ENCODE measurements at regions not wholly inside any gene's neighbourhood (a gene's known extent, or its start where the extent isn't known, plus 50 kb on each side); places are given as distances from the start of the nearest gene placed in this dataset.

DNA sequence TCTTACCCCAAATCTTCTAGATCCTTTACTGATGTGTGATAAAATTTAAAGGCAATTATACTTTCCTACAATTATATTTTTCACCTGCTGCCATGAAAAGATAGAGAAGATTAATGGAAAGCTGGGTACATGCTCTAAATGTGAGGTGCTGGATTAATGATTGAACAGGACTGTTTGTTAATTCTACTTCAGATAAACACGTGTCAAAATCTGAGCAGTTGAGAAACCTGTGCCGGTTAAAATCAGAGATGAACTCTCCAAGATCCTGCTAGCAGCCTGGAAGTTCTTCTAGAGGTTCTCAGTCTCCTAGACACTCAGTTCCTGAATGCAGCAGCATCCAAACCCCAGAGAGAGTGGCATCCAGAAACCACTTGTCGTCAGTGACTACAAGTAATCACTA is 69.2 kb downstream of the INHBA start:
- no peak for DNase-seq (ENCODE audit: low read depth)
- H3K4me3 ChIP-seq (ENCODE audit: control insufficient read depth, low read depth, low read length), result no peak overlapping the region
- TF ChIP-seq, protein P1, sequence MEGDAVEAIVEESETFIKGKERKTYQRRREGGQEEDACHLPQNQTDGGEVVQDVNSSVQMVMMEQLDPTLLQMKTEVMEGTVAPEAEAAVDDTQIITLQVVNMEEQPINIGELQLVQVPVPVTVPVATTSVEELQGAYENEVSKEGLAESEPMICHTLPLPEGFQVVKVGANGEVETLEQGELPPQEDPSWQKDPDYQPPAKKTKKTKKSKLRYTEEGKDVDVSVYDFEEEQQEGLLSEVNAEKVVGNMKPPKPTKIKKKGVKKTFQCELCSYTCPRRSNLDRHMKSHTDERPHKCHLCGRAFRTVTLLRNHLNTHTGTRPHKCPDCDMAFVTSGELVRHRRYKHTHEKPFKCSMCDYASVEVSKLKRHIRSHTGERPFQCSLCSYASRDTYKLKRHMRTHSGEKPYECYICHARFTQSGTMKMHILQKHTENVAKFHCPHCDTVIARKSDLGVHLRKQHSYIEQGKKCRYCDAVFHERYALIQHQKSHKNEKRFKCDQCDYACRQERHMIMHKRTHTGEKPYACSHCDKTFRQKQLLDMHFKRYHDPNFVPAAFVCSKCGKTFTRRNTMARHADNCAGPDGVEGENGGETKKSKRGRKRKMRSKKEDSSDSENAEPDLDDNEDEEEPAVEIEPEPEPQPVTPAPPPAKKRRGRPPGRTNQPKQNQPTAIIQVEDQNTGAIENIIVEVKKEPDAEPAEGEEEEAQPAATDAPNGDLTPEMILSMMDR (IDR thresholded peaks at IDR 0.05; ENCODE audit: control insufficient read depth, insufficient read depth, low read depth, low read length, missing control alignments), result no peak

DNA sequence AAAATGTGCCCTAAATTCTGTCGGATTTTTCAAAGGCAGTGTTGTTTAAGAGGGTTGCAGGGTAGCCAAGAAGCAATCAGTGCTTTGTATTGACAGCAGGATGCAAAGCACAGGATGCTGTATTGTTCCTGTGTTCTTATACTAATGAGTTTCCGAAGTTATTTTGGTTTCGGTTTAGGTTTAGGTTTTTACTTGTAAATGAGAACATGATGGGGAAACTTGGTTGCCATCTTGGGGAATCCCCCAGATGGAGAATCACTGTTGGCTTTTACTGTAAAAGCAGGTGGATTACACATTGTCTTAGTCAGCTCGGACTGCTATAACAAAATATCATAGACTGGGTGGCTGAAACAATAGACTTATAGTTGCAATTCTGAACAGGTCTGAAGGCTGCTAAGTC is 72.1 kb downstream of the INHBA start:
- DNase-seq (ENCODE audit: low read depth), result no peak
- TF ChIP-seq, protein P1 (IDR thresholded peaks at IDR 0.05; ENCODE audit: control insufficient read depth, insufficient read depth, low read depth, low read length, missing control alignments), result no peak
- no peak overlapping the region for H3K4me3 ChIP-seq (ENCODE audit: control insufficient read depth, low read depth, low read length)

DNA sequence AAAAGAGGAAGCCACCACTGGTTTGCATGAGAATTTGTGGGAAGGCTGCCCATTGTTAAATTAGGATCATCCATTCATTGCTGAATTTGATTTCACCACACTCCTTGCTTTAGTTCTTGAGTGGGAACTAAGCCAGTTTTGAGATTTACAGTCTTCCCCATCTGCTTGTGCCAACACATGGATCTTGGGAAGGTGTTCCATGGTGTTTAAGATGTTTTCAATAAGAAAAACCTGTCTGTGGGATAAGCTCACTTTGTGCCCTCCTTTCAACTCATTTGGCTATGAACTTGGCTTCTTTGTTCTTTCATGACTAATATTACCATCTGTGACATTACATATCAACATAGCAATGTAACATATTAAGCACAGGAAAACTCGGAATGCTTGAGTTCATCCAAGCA is 73.2 kb downstream of the INHBA start:
- no peak overlapping the region for H3K4me3 ChIP-seq (ENCODE audit: control insufficient read depth, low read depth, low read length)
- peak; percentile 41 for DNase-seq (ENCODE audit: low read depth)
- TF ChIP-seq, protein P1 (IDR thresholded peaks at IDR 0.05; ENCODE audit: control insufficient read depth, insufficient read depth, low read depth, low read length, missing control alignments), result no peak

DNA sequence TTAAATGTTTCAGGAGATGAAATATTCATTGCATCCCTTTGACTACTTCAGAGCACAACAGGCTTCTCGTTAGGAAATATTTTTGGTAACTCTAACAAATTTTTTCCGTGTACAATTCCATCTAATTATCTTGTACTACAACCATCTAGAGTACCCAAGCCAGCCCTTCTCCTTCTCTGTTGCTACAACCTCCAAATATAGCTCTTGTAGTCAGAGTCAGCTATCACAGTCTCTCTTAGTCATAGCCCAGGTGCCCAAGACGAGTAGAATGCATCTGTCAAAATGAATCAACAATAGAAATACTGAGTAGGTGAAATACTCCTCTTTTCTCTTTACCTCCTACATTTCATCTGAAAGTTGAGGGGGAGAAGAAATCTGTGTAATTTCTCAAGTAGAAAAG is 74.0 kb downstream of the INHBA start:
- no peak for DNase-seq (ENCODE audit: low read depth)
- TF ChIP-seq, protein P1 (IDR thresholded peaks at IDR 0.05; ENCODE audit: control insufficient read depth, insufficient read depth, low read depth, low read length, missing control alignments), result no peak
- H3K4me3 ChIP-seq (ENCODE audit: control insufficient read depth, low read depth, low read length), result no peak overlapping the region

DNA sequence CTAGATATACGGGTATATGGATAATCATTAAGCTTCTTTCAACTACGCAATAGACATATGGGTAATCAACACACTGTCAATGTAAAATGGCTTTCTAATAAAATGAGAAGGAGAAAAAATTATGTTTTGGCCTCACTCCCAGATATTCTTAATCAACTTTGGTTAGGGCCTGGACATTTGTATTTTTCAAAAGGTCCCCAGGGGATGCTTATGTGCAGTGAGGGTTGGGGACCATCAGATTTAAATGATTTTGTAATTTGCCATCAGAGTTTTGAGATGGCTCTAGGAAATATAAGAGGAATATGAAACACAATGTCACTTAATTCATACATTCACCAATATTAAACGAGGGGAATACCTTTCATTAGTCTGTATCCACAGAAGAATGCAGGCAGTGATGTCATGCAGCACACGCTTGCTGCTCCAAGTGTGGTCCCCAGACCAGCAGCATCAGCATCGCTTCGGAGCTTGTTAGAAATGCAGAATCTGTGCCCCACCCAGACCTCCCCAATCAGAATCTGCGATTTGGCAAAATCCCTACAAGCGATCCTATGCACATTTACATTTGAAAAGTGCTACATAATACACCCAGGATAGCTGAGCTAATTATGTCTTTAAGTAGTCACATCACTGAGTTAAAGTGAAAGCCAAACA is 75.1 kb downstream of the INHBA start:
- TF ChIP-seq, protein P1 (IDR thresholded peaks at IDR 0.05; ENCODE audit: control insufficient read depth, insufficient read depth, low read depth, low read length, missing control alignments), result no peak

DNA sequence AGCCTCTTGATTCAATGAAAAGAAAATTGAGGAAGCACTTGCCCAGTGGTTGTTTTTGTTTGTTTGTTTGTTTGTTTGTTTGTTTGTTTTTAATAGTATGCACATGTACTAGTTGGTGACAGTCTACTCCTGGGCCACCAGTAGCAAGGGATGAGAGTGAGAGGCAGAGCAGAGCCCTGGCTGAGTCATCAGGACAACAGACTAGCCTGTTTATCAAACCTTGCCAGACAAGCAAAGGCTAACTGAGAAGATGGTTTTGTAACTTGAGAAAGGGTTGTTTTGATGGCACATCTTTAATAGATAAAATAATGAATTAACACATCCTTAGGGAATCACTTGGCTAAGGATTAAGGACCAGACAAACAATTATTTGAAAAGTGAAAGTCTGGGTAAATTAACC is 78.1 kb downstream of the INHBA start:
- H3K4me3 ChIP-seq (ENCODE audit: control insufficient read depth, low read depth, low read length), result no peak overlapping the region
- TF ChIP-seq, protein P1 (IDR thresholded peaks at IDR 0.05; ENCODE audit: control insufficient read depth, insufficient read depth, low read depth, low read length, missing control alignments), result no peak
- peak; percentile 2 for DNase-seq (ENCODE audit: low read depth)

More for the DNA sequence above, 75.1 kb downstream of the INHBA start:
- DNase-seq (ENCODE audit: low read depth), result no peak
- H3K4me3 ChIP-seq (ENCODE audit: control insufficient read depth, low read depth, low read length), result no peak overlapping the region

Data from AG09309 (cell line).